Liver (tissue), 3 donors: ENCODE measurements at regions not wholly inside any gene's neighbourhood (a gene's known extent, or its start where the extent isn't known, plus 50 kb on each side); places are given as distances from the start of the nearest gene placed in this dataset.

ENCODE experiments used
- ATF3 ChIP-seq: IDR thresholded peaks from 2 replicates; pipeline ENCODE4 v1.6.1; 2016; ENCODE audit warnings: antibody characterized with exemption
- CTCF ChIP-seq: fragments of 150-350 bp; IDR thresholded peaks from 2 replicates; pipeline ENCODE4 v1.5.1; 2017; ENCODE audit warnings: improper control_type of control experiment, low read depth, low read length; ENCODE audit not compliant: missing input control
- EGR1 ChIP-seq, 2 donors: IDR thresholded peaks; 2 replicates each; pipeline ENCODE4 v1.6.1; 2016 to 2018; ENCODE audit warnings: antibody characterized with exemption in 2 of 2, low read depth in 2 of 2
- GABPA ChIP-seq, 2 donors: IDR thresholded peaks in 1 of 2; conservative IDR thresholded peaks in 1 of 2; 2 replicates each; pipeline ENCODE4 v1.6.1; 2016; ENCODE audit warnings: antibody characterized with exemption in 2 of 2, mild to moderate bottlenecking in 1 of 2, moderate library complexity in 1 of 2
- NR2F2 ChIP-seq: IDR thresholded peaks from 2 replicates; pipeline ENCODE4 v1.6.1; 2016; ENCODE audit warnings: antibody characterized with exemption
- SP1 ChIP-seq: IDR thresholded peaks from 2 replicates; pipeline ENCODE4 v1.6.1; 2018; ENCODE audit warnings: antibody characterized with exemption, mild to moderate bottlenecking
- YY1 ChIP-seq: IDR thresholded peaks from 2 replicates; pipeline ENCODE4 v1.6.1; 2016; ENCODE audit warnings: antibody characterized with exemption, mild to moderate bottlenecking
- donor health status: healthy.
- donor health status: healthy.

GRCh38 chrX:99507768-99508167 lies 902.3 kb downstream of the PCDH19 start:
- TF ChIP-seq YY1 (no peak), CTCF (no peak), SP1 (no peak), ATF3 (no peak), GABPA (IDR thresholded peaks at IDR 0.05 in 1 of 2, conservative IDR thresholded peaks at IDR 0.05 in 1 of 2) (no peak), EGR1 (IDR thresholded peaks at IDR 0.05; ENCODE audit: low read depth in 2 of 2) (no peak), NR2F2 (no peak)
